A204.1 (cell line): ENCODE measurements at regions not wholly inside any gene's neighbourhood (a gene's known extent, or its start where the extent isn't known, plus 50 kb on each side); places are given as distances from the start of the nearest gene placed in this dataset.
"Not testable (repeated sequence)": the region's sequence is repeated elsewhere in the genome, so short reads cannot be mapped to it uniquely, and the experiment has no call there.

Experiments used
- FAIRE-seq: peaks from 2 replicates; lab custom pipeline; 2012; peaks lifted over from hg19 to GRCh38; lab: Jason Lieb, UNC

GRCh38 chr18:68229351-68229750 lies 485.6 kb downstream of the TMX3 start:
- FAIRE-seq: no peak

- no peak for FAIRE-seq
These were observed 493.7 kb downstream of the TMX3 start for GRCh38 chr18:68221111-68221724.

- FAIRE-seq: no peak
These were observed 494.4 kb downstream of the TMX3 start for GRCh38 chr18:68220458-68220857.

- FAIRE-seq: no peak
These were observed 495.0 kb downstream of the TMX3 start for GRCh38 chr18:68219872-68220271.

GRCh38 chr18:68219274-68219673 lies 495.6 kb downstream of the TMX3 start:
- FAIRE-seq: no peak

- no peak for FAIRE-seq
These were observed 499.0 kb downstream of the TMX3 start for GRCh38 chr18:68215931-68216330.

GRCh38 chr18:68186039-68186438 lies 528.9 kb downstream of the TMX3 start:
- no peak for FAIRE-seq

- FAIRE-seq: no peak
These were observed 533.0 kb downstream of the TMX3 start for GRCh38 chr18:68181956-68182355.

GRCh38 chr18:68179811-68180210 lies 535.1 kb downstream of the TMX3 start:
- FAIRE-seq: no peak

- no peak for FAIRE-seq
These were observed 536.0 kb downstream of the TMX3 start for GRCh38 chr18:68178921-68179320.

GRCh38 chr18:68177807-68178702 lies 536.9 kb downstream of the TMX3 start:
- no peak for FAIRE-seq

- FAIRE-seq: no peak
These were observed 538.0 kb downstream of the TMX3 start for GRCh38 chr18:68176901-68177300.

GRCh38 chr18:68172842-68173549 lies 541.9 kb downstream of the TMX3 start:
- no peak for FAIRE-seq

- no peak for FAIRE-seq
These were observed 550.0 kb downstream of the TMX3 start for GRCh38 chr18:68164909-68165308.

GRCh38 chr18:68153821-68154220 lies 561.1 kb downstream of the TMX3 start:
- not testable (repeated sequence) for FAIRE-seq

- no peak for FAIRE-seq
These were observed 562.1 kb downstream of the TMX3 start for GRCh38 chr18:68152770-68153169.

- no peak for FAIRE-seq
These were observed 563.9 kb downstream of the TMX3 start for GRCh38 chr18:68150961-68151360.

GRCh38 chr18:68148863-68149262 lies 566.0 kb downstream of the TMX3 start:
- FAIRE-seq: no peak

GRCh38 chr18:68147728-68148127 lies 567.2 kb downstream of the TMX3 start:
- no peak for FAIRE-seq

- FAIRE-seq: no peak
These were observed 593.1 kb downstream of the TMX3 start for GRCh38 chr18:68121826-68122225.

- no peak for FAIRE-seq
These were observed 593.6 kb downstream of the TMX3 start for GRCh38 chr18:68121308-68121707.

- no peak for FAIRE-seq
These were observed 598.5 kb upstream of the DSEL start for GRCh38 chr18:68114989-68115388.

GRCh38 chr18:68104036-68104435 lies 587.5 kb upstream of the DSEL start:
- no peak for FAIRE-seq
